GM12873 (cell line): ENCODE measurements at regions not wholly inside any gene's neighbourhood (a gene's known extent, or its start where the extent isn't known, plus 50 kb on each side); places are given as distances from the start of the nearest gene placed in this dataset.

Experiments
- TF ChIP-seq, protein P1 (sequence below): IDR thresholded peaks from 2 replicates; pipeline ENCODE4 v1.5.1; 2012; ENCODE audit warnings: low read depth, mild to moderate bottlenecking, moderate library complexity, low read length, control low read depth; ENCODE audit not compliant: insufficient read depth; ENCODE audit errors: missing control alignments

DNA sequence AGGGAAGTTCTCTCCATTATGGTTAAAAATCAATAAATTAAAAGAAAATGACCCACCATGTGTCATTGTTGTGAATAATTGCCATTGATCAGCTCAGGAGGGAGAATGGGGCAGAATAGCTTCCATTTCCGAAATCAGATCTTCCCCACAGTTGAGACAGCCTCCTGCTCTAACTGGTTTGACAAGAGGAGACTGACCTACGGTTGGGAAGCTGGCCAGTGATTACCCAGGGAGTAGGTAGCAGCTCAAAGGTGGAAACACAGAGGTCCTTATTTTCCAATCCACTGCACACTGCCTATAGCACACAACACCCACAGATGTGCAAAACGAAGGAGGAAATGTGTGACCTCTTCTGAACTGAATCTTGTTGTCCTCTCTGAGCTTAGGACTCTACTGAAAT, 69.0 kb upstream of the DAPK1 start:
- TF ChIP-seq, protein P1, sequence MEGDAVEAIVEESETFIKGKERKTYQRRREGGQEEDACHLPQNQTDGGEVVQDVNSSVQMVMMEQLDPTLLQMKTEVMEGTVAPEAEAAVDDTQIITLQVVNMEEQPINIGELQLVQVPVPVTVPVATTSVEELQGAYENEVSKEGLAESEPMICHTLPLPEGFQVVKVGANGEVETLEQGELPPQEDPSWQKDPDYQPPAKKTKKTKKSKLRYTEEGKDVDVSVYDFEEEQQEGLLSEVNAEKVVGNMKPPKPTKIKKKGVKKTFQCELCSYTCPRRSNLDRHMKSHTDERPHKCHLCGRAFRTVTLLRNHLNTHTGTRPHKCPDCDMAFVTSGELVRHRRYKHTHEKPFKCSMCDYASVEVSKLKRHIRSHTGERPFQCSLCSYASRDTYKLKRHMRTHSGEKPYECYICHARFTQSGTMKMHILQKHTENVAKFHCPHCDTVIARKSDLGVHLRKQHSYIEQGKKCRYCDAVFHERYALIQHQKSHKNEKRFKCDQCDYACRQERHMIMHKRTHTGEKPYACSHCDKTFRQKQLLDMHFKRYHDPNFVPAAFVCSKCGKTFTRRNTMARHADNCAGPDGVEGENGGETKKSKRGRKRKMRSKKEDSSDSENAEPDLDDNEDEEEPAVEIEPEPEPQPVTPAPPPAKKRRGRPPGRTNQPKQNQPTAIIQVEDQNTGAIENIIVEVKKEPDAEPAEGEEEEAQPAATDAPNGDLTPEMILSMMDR: no peak

DNA sequence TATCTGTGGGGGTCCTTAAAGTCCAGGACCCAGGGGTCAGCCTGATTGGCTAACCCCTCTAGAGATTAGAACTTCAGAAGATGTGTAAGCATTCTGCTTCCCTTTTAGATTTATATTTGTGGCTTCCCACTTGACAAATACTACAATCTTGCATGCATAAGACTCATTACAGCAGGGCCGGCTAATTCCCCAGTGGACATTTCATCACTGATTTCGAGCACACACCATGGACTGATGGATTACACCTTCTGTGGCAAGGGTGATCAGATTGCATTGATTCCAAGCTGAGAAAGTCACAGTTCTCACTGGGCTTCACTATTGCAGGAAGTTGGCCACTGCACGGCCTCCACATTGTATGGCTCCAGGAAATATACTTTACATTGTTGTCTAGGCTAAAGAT, 65.8 kb upstream of the DAPK1 start:
- TF ChIP-seq, protein P1: no peak

DNA sequence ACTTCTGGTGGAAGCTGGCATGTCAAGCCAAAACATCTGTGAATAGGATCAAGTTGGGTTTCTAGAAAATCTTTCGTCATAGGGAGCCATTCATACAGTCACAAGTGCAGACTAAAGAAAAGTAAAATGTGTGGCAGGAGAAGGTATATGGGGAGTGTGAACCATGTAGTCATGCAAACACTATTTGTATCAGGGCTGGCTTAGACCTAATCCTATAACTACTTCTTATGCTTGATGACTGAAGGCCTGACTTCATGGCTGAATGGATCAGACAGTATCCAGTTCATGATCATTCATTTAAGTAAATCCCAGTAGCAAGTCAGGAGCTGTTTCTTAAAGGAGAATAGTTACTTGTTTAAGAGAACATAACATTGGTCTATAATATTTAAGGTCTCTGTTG, 63.8 kb upstream of the DAPK1 start:
- TF ChIP-seq, protein P1: no peak

DNA sequence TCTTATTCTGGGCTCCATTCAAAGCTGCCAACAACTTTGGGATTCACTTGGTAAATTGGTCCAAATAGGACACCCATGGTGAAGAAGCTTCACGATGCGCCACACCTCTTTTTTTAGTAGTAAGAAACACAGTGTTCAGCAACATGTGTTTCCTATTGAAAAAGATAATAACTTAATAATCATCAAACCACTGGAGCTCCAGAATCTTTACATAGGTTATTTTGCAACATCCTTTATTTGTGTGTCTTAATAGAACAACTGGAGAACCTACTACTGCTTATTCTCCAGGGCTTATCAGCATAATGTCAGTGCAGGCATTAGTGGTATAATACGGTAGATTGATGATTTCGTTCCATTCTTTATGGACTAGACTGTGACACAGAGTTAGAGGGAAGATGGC, 63.3 kb upstream of the DAPK1 start:
- TF ChIP-seq, protein P1: no peak

DNA sequence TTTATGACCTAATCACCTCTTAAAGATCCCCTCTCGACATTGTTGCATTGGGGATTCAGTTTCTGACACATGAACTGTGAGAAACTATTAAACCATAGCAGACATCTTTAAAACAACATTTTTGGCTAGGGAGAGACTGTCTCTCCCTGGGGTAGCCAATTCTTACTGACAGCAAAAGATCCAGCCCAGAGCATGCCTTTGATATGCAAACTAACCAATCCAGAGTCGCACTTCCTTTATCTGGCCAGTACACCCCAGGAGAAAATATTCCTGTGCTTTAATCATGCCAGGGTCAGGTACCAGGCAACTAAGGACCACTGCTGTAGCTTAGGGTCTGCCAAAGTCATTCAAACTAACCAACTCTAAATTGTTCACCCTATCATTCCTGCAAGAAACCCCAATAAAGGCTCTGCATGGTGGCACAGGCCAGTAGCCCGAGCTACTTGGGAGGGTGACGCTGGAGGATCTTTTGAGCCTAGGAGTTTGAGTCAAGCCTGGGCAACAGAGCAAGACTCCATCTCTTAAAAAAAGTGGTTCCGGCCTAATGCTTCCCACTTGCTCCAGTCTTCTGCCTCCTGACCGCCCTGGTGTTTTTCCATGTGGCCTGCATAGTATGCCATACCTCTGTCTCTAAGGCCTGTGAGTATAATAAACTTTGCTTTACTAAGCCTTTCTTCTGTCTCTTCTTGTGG, 62.3 kb upstream of the DAPK1 start:
- TF ChIP-seq, protein P1: no peak

DNA sequence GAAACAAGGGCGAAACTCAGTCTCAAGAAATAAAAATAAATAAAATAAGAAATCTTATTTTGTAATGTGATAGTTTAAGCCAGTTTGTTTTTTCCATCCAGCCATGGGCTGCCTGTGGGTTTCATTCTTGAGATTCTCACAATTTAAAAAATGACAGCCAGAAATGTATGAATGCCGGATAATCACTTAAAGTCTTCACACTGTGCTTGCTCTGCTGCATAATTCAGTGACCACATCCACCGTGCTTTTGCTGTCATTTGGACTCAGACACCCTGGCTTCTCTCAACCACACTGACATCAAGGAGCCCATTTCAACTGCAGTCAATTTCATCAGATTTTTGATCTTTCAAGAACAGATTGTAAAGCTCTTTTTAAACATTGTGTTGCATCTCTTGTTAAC, 61.0 kb upstream of the DAPK1 start:
- TF ChIP-seq, protein P1: no peak

DNA sequence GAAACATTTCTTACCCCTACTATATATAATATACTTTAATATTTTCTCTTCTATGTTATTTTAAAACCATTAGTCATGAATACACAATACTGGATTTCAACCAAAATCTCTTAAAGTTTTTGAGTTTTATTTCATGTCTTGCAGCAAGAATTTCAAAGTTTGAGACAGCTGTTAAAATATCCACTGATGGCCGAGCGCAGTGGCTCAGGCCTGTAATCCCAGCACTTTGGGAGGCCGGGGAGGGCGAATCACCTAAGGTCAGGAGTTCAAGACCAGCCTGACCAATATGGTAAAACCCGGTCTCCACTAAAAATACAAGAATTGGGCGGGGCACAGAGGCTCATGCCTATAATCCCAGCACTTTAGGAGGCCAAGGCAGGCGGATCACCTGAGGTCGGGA, 59.7 kb upstream of the DAPK1 start:
- TF ChIP-seq, protein P1: no peak

DNA sequence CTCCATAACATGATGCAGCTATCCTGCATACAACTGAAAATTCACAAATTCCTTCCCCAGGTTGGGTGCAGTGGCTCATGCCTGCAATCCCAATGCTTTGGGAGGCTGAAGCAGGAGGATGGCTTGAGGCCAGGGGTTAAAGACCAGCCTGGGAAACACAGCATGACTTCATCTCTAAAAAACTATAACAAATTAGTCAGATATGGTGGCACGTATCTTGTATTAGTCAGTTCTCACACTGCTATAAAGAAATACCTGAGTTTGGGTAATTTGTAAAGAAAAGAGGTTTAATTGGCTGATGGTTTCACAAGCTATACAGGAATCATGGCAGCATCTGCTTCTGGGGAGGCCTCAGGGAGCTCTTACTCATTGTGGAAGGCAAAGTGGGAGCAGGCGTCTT, 56.4 kb upstream of the DAPK1 start:
- TF ChIP-seq, protein P1: no peak
